H9 (cell line): ENCODE measurements at regions not wholly inside any gene's neighbourhood (a gene's known extent, or its start where the extent isn't known, plus 50 kb on each side); places are given as distances from the start of the nearest gene placed in this dataset.

Source experiments
- DNase-seq: peaks from one replicate; pipeline ENCODE4 v3.0.0-alpha.2; 2017
- H2AFZ ChIP-seq: one replicate; pipeline ENCODE4 v1.6.1; 2013; ENCODE audit warnings: mild to moderate bottlenecking, low read length, control low read depth, moderate library complexity
- H2AK5ac ChIP-seq: 2 replicates; pipeline ENCODE4 v1.6.1; 2013; ENCODE audit warnings: low read length, control low read depth, mixed read lengths; ENCODE audit not compliant: insufficient read length
- H2BK120ac ChIP-seq: one replicate; pipeline ENCODE4 v1.6.1; 2013; ENCODE audit warnings: low read depth, mild to moderate bottlenecking, low read length, control low read depth, inconsistent platforms; ENCODE audit not compliant: poor library complexity, severe bottlenecking
- H2BK12ac ChIP-seq: 2 replicates; pipeline ENCODE4 v1.6.1; 2013; ENCODE audit warnings: low read length, control low read depth, mixed read lengths, low read depth; ENCODE audit not compliant: insufficient read length
- H2BK15ac ChIP-seq: 2 replicates; pipeline ENCODE4 v1.6.1; 2013; ENCODE audit warnings: low read depth, low read length, control low read depth
- H2BK20ac ChIP-seq: one replicate; pipeline ENCODE4 v1.6.1; 2013; ENCODE audit warnings: low read depth, mild to moderate bottlenecking, low read length, control low read depth, inconsistent platforms; ENCODE audit not compliant: poor library complexity, severe bottlenecking
- H2BK5ac ChIP-seq: 2 replicates; pipeline ENCODE4 v1.6.1; 2013; ENCODE audit warnings: low read length, control low read depth, mixed read lengths; ENCODE audit not compliant: insufficient read length
- H3K14ac ChIP-seq: 2 replicates; pipeline ENCODE4 v1.6.1; 2013; ENCODE audit warnings: low read length, control low read depth; ENCODE audit not compliant: insufficient read depth
- H3K18ac ChIP-seq: 2 replicates; pipeline ENCODE4 v1.6.1; 2013; ENCODE audit warnings: low read depth, mild to moderate bottlenecking, mixed read lengths, low read length, control low read depth; ENCODE audit not compliant: insufficient read length
- H3K23ac ChIP-seq: 2 replicates; pipeline ENCODE4 v1.6.1; 2013; ENCODE audit warnings: low read length, control low read depth, mixed read lengths, low read depth; ENCODE audit not compliant: insufficient read length
- H3K23me2 ChIP-seq: 2 replicates; pipeline ENCODE4 v1.6.1; 2013; ENCODE audit warnings: low read depth, mild to moderate bottlenecking, mixed read lengths, low read length, control low read depth; ENCODE audit not compliant: insufficient read length, poor library complexity, severe bottlenecking
- H3K27ac ChIP-seq: 2 replicates; pipeline ENCODE4 v1.5.1; 2013; ENCODE audit warnings: low read length, control low read depth, mixed read lengths, low read depth; ENCODE audit not compliant: insufficient read length
- H3K27me3 ChIP-seq: 2 replicates; pipeline ENCODE4 v1.6.1; 2013; ENCODE audit warnings: low read length, control low read depth, inconsistent platforms; ENCODE audit not compliant: insufficient read depth
- H3K4ac ChIP-seq: 2 replicates; pipeline ENCODE4 v1.6.1; 2013; ENCODE audit warnings: low read depth, mild to moderate bottlenecking, control low read depth, inconsistent platforms, low read length, moderate library complexity
- H3K4me1 ChIP-seq: 2 replicates; pipeline ENCODE4 v1.6.1; 2013; ENCODE audit warnings: low read length, control low read depth, inconsistent platforms; ENCODE audit not compliant: insufficient read depth
- H3K4me2 ChIP-seq: 2 replicates; pipeline ENCODE4 v1.6.1; 2013; ENCODE audit warnings: low read length, control low read depth, mixed read lengths; ENCODE audit not compliant: insufficient read length, insufficient read depth
- H3K56ac ChIP-seq: 2 replicates; pipeline ENCODE4 v1.6.1; 2013; ENCODE audit warnings: low read depth, mild to moderate bottlenecking, mixed read lengths, low read length, control low read depth; ENCODE audit not compliant: insufficient read length
- H3K79me1 ChIP-seq: 2 replicates; pipeline ENCODE4 v1.6.1; 2013; ENCODE audit warnings: low read depth, mild to moderate bottlenecking, moderate library complexity, low read length, control low read depth, inconsistent platforms; ENCODE audit not compliant: insufficient read depth, poor library complexity, severe bottlenecking
- H3K79me2 ChIP-seq: 2 replicates; pipeline ENCODE4 v1.6.1; 2013; ENCODE audit warnings: low read length, control low read depth, inconsistent platforms; ENCODE audit not compliant: insufficient read depth
- H3K9ac ChIP-seq: 2 replicates; pipeline ENCODE4 v1.6.1; 2013; ENCODE audit warnings: low read length, control low read depth, mixed read lengths; ENCODE audit not compliant: insufficient read length; ENCODE audit errors: extremely low read depth
- H3K9me3 ChIP-seq: one replicate; pipeline ENCODE4 v1.6.1; 2013; ENCODE audit warnings: low read depth, low read length, inconsistent platforms; ENCODE audit not compliant: control insufficient read depth
- H3T11ph ChIP-seq: one replicate; pipeline ENCODE4 v1.6.1; 2013; ENCODE audit warnings: mild to moderate bottlenecking, low read length, control low read depth, inconsistent platforms
- H4K20me1 ChIP-seq: one replicate; pipeline ENCODE4 v1.6.1; 2013; ENCODE audit not compliant: control insufficient read depth, insufficient read length, insufficient read depth
- H4K5ac ChIP-seq: 2 replicates; pipeline ENCODE4 v1.6.1; 2013; ENCODE audit warnings: low read depth, mild to moderate bottlenecking, mixed read lengths, low read length, control low read depth; ENCODE audit not compliant: insufficient read length
- H4K8ac ChIP-seq: replicated peaks from 2 replicates; pipeline ENCODE4 v1.6.1; 2013; ENCODE audit warnings: low read length, control low read depth, mixed read lengths, low read depth; ENCODE audit not compliant: insufficient read length
- H4K91ac ChIP-seq: 2 replicates; pipeline ENCODE4 v1.6.1; 2013; ENCODE audit warnings: low read depth, mild to moderate bottlenecking, moderate library complexity, mixed read lengths, low read length, control low read depth; ENCODE audit not compliant: insufficient read length
- H3K27ac Mint-ChIP-seq, 3 experiments: 2 replicates in 2 of 3; 3 replicates in 1 of 3; pipeline ENCODE4 v1.8.0; 2020 to 2021; ENCODE audit warnings: mixed read lengths in 3 of 3, mild to moderate bottlenecking in 1 of 3, moderate library complexity in 1 of 3
- H3K27me3 Mint-ChIP-seq: 2 replicates; pipeline ENCODE4 v1.8.0; 2021; ENCODE audit warnings: low read depth, mild to moderate bottlenecking, moderate library complexity, mixed read lengths
- H3K36me3 Mint-ChIP-seq, 3 experiments: 2 replicates in 2 of 3; 3 replicates in 1 of 3; pipeline ENCODE4 v1.8.0; 2020 to 2021; ENCODE audit warnings: low read depth in 3 of 3, mixed read lengths in 3 of 3; ENCODE audit not compliant: insufficient read depth in 1 of 3
- H3K4me1 Mint-ChIP-seq, 2 experiments: 2 replicates each; pipeline ENCODE4 v1.8.0; 2020; ENCODE audit warnings: mixed read lengths in 2 of 2
- H3K4me3 Mint-ChIP-seq, 2 experiments: 2 replicates in 1 of 2; 3 replicates in 1 of 2; pipeline ENCODE4 v1.8.0; 2020 to 2021; ENCODE audit warnings: mild to moderate bottlenecking in 2 of 2, mixed read lengths in 2 of 2, moderate library complexity in 1 of 2
- H3K9me3 Mint-ChIP-seq, 2 experiments: 2 replicates in 1 of 2; 3 replicates in 1 of 2; pipeline ENCODE4 v1.8.0; 2020; ENCODE audit warnings: mild to moderate bottlenecking in 2 of 2, mixed read lengths in 2 of 2, moderate library complexity in 1 of 2
- CTCF ChIP-seq: fragments of 200-600 bp; sonication (generic); conservative IDR thresholded peaks from 3 replicates; pipeline ENCODE4 v1.8.0; 2021; ENCODE audit warnings: antibody characterized with exemption, mild to moderate bottlenecking
- WGBS: extraction: QIAGEN DNeasy Blood & Tissue Kit; methylation state at CpG from one replicate; pipeline ENCODE4 v1.1.7; 2013; ENCODE audit warnings: missing lambda C conversion rate, low lambda C conversion rate, mixed read lengths; ENCODE audit not compliant: insufficient read length; ENCODE audit errors: extremely low coverage; 5-methylcytosine and 5-hydroxymethylcytosine counted together

DNA sequence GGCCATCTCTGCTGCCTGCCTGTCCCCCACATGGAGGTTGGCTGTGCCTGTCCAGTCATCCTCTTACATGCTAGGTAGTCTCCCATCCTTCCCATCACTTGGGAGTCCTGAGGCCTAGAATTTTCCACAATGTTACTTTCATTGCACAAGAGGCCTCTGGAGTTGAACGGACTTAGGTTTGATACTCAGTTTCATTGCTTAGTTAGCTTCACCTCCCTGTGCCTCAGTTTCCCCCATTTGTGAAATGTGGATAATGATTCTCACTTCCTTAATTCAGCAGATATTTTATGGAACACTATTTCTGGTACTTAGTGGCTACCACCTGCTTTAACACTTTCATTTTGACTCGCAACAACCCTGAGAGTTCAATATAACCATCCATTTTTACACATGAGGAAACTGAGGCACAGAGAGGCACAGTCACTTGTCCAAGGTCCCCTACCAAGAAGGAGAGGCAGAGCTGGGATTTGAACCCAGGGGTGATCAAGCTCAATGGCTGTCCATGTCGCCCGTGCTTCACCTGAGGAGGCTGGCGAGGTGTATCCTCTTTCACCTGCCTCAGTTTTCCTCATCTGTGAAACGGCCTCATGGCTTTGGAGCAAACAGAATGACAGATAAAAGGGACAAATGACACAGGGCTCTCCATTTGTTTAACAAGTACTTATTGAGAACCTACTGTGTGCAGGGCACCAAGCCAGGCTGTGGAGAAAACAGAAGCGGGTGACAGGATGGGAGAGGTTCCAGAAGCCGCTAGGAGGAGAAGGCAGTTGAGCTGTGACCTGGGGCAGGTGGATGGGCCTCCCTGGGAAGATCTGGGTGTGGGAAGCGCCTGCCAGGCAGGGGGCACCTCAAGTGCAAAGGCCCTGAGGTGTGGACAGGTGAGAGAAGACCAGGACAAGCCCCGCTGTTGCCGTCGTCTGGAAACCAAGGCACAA, 154.3 kb upstream of the PTPN1 start:
- Histone ChIP-seq H3K79me2 (no peaks in the 10 kb centered on the region), H3K27ac (no peak overlapping the region), H4K20me1 (no peaks in the 10 kb centered on the region), H3K9ac (no peak overlapping the region), H3K9me3 (no peaks in the 10 kb centered on the region), H3K56ac (no peak overlapping the region), H3K27me3 (no peaks in the 10 kb centered on the region), H2AK5ac (no peak overlapping the region), H3T11ph (no peak overlapping the region), H3K79me1 (no peaks in the 10 kb centered on the region), H2BK120ac (no peak overlapping the region), H3K4me1 (no peaks in the 10 kb centered on the region), H4K5ac (no peak overlapping the region), H3K18ac (no peak overlapping the region), H2AFZ (no peak overlapping the region), H4K8ac (no peak overlapping the region), H3K23me2 (no peaks in the 10 kb centered on the region), H2BK12ac (no peak overlapping the region), H2BK20ac (no peak overlapping the region), H3K23ac (no peak overlapping the region), H2BK5ac (no peak overlapping the region), H4K91ac (no peak overlapping the region), H3K4ac (no peak overlapping the region), H2BK15ac (no peak overlapping the region), H3K4me2 (no peak overlapping the region), H3K14ac (no peak overlapping the region; the same call in 1 of the 2 replicates)
- H3K36me3 Mint-ChIP-seq, result no peaks in the 10 kb centered on the region
- peaks cover 2% of the 10 kb centered on the region; the same call in 1 of the 2 replicates for H3K27me3 Mint-ChIP-seq
- H3K9me3 Mint-ChIP-seq, result no peaks in the 10 kb centered on the region
- H3K4me3 Mint-ChIP-seq, result no peak overlapping the region
- H3K27ac Mint-ChIP-seq, result no peak overlapping the region
- H3K4me1 Mint-ChIP-seq, result peaks cover 0 to 12% of the 10 kb centered on the region in 2 experiments; a peak in 3 of 4 replicates
- no CpG with 5 or more reads among the region's 12 CpGs for WGBS
- TF ChIP-seq CTCF, result no peak
- no peak for DNase-seq
